ENCODE measurements at regions not wholly inside any gene's neighbourhood (a gene's known extent, or its start where the extent isn't known, plus 50 kb on each side); places are given as distances from the start of the nearest gene placed in this dataset.
"Not testable (repeated sequence)": the region's sequence is repeated elsewhere in the genome, so short reads cannot be mapped to it uniquely, and the experiment has no call there.

DNA sequence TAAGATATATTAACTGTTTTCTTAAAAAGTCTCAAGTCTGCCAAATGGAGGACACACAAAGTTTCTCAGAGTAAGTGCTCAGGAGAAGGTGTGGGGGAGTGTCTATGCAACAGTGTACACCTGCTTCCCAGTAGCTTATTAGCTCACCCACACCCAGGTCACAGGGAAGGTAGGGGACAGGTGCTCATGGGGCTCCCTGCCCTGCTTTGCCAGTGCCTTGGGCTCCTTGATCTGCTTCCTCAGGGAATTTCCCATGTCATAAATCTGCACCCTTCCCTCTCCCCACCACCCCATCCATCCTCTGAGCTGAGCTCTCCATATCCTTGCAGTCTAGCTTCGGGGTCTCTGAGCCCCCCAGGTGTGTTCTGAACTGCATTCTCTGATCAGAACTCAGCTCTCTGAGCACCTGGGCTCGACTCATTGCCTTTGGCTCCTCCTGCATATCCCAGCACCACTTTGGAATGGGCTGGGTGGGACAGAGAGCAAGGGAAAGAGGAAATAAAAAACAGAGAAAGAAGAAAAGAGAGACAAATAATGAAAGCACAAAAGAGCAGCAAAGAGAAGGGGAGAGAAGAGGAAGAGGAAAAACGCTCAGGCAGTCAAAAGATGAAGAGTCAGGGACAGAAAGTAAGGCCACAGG is 87.0 kb upstream of the ATP1B1 start:
- no peak for DNase-seq

DNA sequence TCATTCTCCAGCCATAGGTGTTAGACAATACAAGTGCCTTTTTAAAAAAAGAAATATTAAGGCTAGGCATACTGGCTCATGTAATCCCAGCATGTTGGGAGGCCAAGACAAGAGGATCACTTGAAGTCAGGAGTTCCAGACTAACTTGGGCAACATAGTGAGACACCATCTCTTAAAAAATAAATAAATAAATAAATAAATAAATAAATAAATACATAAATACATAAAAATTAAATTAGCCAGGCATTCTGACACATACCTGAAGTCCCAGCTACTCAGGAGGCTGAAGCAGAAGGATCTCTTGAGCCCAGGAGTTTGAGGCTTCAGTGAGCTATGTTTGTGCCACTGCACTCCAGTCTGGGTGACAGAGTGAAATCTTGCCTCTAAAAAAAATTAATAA is 85.8 kb upstream of the ATP1B1 start:
- no peak for DNase-seq

DNA sequence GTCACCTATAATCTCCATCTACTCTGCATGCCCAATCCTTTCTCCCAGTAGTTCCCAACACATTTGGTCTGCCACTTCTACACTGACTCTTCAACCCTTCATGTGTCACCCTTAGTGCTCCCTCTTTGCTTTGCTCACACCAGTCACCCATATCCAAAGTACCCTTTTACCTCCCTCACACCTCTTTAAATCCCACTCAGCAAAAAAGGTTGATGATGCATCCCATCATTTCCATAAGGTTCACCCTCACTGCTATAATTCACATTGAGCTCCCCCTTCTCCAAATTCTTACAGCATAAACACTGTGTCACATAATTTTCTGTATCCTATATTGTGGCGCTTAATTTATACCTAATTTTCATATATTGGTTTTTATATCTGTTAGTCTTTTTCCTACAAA is 83.8 kb upstream of the ATP1B1 start:
- DNase-seq: no peak

- no peak for DNase-seq
Measured at GRCh38 chr1:169024255-169024654, 82.2 kb upstream of the ATP1B1 start.

- no peak for DNase-seq
Measured at GRCh38 chr1:169024800-169025271, 81.7 kb upstream of the ATP1B1 start.

- DNase-seq: no peak
Measured at GRCh38 chr1:169025412-169025811, 81.1 kb upstream of the ATP1B1 start.

DNA sequence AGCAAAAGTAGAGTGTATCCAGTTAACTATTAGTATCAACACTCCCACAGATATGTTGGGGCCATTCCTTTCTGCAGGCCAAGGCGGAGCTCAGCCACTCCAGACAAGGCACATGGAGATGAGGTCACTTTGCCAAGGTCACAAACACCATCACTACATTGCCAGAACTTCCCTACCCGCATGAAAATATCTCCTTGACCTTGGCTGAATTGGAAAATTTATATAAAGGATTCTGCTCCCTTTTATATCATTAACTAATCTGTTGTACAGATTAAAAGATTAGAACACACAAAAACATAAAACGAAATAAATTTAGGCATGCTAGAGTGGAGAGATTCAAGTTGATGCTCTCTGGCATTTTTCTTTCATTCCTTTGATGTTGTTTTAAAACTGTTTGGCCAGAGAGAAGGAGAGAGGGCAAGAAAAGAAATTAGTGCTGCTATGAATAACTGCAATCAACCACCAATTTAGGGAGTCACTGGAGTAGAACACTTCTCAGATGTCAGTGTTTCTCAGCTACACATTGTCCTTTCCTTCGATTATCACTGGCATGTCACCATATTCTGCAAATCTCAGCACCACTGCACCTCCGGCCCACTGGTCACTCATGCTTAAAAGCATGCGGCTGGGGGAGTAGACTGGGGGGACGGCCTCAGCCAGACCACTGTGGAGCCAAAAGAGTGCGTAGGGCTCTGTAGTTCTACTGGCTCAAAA is 78.7 kb upstream of the ATP1B1 start:
- DNase-seq: no peak

GRCh38 chr1:169031566-169032224 is 74.8 kb upstream of the ATP1B1 start:
- DNase-seq: no peak

GRCh38 chr1:169041366-169041765 is 65.1 kb upstream of the ATP1B1 start:
- DNase-seq: no peak

DNA sequence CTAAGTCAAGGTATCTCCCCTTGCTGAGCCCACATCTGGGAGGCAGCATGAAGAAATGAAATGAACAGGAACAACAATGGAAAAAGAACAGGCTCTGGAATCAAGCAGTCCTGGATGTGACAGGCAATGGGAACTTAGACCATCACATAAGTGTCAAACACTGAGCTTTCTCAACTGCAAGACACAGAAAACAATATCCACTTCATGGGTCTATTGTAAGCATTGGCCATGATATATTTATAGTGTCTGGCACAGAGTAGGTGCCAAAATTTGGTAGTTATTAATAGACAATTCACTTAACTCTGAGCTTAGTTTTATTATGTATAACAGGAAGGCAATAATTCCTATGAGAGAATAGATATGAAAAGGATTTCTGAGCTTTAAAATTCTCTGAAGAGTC is 64.1 kb upstream of the ATP1B1 start:
- no peak for DNase-seq

- DNase-seq: no peak
Measured at GRCh38 chr1:169043823-169044222, 62.7 kb upstream of the ATP1B1 start.

- no peak for DNase-seq
Measured at GRCh38 chr1:169044296-169044695, 62.2 kb upstream of the ATP1B1 start.

DNA sequence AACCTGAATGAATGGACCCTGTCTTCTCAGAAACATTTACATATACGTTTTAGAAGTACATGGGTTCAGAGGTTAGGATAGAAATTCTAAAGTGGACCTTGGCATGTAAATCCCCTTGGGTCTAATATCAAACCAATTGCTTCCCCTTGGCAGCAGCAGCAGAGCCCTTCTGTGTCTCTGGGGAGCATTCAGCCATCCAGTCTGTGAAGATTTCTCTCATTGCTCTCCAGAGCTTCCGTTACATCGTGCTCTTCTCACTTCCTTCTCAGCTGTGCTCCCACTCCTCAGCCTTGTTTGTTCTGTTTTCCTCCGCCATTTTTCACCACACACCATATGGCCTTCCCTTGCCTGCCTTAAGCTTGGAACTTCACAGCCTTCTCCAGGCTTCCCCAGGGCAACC is 61.5 kb upstream of the ATP1B1 start:
- no peak for DNase-seq

DNA sequence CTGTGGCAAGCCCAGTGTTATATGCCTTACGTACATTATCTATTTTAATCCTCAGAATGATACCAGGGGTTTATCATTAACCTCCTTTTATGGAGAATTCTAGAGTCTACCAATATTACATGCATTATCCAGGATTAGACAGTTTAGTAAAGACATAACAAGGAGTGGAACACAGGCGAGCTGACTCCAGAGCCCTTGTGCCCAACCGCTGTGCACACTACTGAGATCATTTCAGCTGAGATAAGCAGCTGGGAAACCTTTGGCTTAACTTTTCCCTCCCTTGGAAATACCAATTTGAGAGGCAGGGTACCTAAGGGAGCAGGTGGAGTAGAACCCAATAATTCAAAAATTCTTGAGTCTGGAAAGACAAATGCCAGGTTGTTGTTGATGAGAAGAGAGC is 59.8 kb upstream of the ATP1B1 start:
- no peak for DNase-seq

DNA sequence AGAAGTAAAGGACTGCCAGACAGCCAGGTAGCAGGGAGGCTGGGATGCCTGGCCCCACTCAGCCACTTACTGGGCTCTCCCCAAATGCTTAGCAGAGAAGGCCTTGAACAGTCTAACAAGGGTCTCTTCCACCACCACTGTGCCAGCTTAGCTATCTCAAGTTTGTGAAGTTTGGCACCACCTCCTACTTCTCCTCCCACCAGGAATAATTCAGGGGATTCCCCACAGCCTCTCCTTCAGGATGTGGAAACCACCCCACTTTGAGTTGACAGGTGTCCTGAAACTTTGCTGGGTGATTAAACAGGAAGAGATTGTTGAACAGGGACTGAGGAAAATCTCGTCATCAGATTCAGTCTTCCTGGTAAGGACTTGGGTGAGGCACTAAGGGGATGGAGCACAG is 59.4 kb upstream of the ATP1B1 start:
- no peak for DNase-seq

DNA sequence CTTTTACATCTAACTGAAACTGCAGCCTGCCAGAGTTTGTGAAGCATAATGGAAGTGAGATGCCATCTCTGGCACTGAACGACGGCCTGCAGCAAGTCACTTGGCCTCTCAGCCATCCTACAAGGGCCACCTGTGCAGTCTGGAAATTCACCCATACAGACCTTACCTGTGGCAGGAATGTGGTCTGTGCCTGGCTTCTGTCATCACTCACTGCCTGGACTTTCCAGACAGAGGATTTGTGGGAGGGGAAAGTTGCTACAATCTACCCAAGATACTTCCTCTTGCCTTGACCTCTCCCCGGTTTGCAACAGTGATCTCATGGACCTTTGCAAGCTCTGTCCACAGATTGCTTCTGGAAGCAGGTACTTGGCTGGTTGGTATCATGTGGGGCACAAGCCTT is 58.4 kb upstream of the ATP1B1 start:
- no peak for DNase-seq

GRCh38 chr1:169049258-169049938 is 57.1 kb upstream of the ATP1B1 start:
- DNase-seq: no peak

DNA sequence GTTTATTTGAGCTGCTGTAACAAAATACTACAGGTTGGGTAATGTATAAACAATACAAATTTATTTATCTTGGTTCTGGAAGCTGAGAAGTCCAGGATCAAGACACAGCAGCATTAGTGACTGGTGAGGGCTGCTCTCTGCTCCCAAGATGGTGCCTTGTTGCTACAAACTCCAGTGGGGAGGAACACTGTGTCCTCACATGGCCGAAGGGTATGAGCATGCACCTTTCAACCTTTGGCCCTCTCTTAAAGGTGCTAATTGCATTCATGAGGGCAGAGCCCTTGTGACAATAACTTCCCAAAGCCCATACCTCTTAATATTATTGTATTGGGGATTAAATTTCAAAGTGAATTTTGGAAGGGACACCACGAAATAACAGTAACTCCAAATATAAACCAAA is 55.3 kb upstream of the ATP1B1 start:
- DNase-seq: no peak

DNA sequence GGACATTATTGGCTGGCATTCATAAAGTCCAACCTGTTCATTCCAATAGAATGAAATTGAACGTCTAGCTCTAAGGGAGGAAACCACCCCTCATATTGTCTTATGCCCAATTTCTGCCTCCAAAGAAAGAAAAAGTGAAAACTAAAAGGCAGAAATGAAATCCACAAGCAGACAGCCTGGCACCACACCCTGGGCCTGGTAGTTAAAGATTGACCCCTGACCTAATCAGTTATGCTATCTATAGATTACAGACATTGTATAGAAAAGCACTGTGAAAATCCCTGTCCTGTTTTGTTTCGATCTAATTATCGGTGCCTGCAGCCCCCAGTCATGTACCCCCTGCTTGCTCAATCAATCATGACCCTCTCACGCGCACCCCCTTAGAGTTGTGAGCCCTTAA is 54.3 kb upstream of the ATP1B1 start:
- DNase-seq: not testable (repeated sequence)

- DNase-seq: no peak
Measured at GRCh38 chr1:169052727-169053126, 53.8 kb upstream of the ATP1B1 start.

DNA sequence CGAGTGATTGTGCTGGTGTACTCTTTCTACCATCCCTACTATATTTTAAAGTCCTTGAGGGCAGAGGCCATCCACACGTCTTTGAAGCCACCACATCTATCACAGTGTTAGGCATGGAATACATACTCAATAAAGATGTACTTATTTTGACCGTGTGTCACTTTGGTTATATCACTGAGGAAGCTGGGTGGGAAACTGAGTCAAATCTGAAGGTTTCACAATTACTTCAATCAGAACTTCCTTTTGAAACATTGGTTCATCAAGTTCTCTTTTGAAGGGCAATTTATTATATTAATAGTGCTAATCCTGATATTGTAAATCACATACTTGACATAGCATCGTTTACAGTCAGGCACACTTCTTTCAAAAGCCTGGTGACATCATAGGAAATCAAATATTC is 53.3 kb upstream of the ATP1B1 start:
- no peak for DNase-seq
